VCaP (cell line): ENCODE measurements at regions not wholly inside any gene's neighbourhood (a gene's known extent, or its start where the extent isn't known, plus 50 kb on each side); places are given as distances from the start of the nearest gene placed in this dataset.

Experiments
- H3K27ac ChIP-seq: fragments of 450-650 bp; 2 replicates; pipeline ENCODE4 v1.5.1; 2017
- TF ChIP-seq, protein P1 (sequence below): fragments of 450-650 bp; conservative IDR thresholded peaks from 2 replicates; pipeline ENCODE4 v1.5.1; 2017; ENCODE audit warnings: mild to moderate bottlenecking, moderate library complexity

DNA sequence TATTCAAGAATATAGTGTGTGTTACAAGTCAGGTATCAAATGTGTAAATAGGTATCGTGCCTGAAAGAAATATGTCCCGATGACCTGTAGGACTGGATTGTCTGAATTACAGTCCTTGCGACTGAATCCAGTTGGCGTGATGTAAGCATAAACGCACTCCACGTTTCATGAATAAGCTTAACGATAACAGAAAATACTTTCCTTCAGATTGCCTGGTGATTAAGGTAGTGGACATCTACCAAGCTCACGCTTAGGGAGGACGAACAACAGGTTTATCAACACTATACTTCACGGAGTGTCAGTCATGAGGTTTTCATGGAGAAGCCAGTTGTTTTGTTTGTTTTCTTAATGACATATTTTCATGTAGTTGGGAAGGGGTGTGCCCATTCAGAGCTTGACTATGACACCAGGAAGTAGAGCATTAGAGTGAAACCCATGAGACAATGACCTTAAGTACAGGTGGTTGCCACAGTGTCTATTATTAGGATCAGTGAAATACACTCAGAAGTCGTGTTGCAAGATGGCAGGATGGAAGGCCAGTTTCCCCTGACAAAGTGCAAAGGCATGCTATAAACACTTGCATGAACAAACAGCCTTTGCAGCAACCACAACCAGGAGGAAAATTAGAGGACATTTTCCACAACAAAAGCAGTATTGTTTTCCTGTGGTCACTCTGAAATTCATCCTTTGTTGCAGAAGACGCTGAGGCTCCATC is 305.8 kb upstream of the PRDM1 start:
- H3K27ac ChIP-seq: no peak overlapping the region

DNA sequence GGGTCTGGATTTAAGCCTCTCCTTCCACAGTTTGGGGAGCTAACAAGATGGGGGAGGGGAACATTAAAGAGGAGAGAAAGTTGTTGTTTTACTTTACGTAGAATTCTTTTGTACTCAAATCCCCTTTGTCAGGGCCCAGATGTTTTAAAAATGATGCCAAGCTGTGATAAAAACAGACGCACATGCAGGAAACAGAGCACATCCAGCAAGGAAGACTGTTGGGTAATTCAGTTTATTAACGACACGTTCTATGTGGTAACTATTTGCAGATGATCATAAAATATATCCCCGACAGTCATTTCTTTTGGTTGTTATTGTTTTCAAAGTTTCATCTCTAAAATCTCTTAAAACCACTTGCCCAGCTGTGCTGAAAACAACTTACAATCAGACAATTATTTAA is 307.0 kb upstream of the PRDM1 start:
- TF ChIP-seq, protein P1, sequence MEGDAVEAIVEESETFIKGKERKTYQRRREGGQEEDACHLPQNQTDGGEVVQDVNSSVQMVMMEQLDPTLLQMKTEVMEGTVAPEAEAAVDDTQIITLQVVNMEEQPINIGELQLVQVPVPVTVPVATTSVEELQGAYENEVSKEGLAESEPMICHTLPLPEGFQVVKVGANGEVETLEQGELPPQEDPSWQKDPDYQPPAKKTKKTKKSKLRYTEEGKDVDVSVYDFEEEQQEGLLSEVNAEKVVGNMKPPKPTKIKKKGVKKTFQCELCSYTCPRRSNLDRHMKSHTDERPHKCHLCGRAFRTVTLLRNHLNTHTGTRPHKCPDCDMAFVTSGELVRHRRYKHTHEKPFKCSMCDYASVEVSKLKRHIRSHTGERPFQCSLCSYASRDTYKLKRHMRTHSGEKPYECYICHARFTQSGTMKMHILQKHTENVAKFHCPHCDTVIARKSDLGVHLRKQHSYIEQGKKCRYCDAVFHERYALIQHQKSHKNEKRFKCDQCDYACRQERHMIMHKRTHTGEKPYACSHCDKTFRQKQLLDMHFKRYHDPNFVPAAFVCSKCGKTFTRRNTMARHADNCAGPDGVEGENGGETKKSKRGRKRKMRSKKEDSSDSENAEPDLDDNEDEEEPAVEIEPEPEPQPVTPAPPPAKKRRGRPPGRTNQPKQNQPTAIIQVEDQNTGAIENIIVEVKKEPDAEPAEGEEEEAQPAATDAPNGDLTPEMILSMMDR: no peak
- H3K27ac ChIP-seq: no peak overlapping the region

More for the DNA sequence above, 305.8 kb upstream of the PRDM1 start:
- TF ChIP-seq, protein P1: no peak

DNA sequence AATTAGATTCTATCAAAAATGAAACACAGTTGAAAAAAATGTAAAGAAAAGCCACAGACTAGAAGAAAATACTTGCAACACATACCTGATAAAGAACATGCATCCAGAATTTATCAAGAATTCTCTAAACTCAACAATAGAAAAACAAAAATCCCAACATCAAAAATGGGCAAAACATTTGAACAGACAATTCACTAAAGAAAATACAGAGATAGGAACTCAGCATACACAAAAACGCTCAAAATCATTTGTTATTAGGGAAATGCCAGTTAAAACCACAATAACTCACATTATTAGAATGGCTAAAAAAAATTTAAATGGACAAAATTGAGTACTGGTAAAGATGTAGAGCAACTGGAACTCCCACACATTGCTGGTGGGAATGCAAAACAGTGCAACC is 311.0 kb upstream of the PRDM1 start:
- H3K27ac ChIP-seq: no peak overlapping the region
- TF ChIP-seq, protein P1: no peak

DNA sequence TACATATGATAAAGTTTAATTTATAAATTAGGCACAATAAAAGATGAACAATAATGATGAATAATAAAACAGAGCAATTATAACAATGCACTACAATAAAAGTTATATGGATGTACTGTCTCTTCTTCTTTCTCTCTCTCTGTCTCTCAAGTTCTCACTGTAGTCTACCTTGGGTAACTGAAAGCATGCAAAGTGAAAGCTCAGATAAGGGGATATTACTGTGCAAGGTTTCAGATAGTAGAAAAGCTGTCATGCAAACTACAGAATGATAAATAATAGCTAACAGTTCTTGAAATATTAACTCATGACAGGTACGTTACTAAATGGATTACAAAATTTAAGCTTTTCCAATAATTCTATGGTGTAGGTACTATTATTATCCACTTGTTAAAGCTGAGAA is 311.9 kb upstream of the PRDM1 start:
- H3K27ac ChIP-seq: no peak overlapping the region
- TF ChIP-seq, protein P1: no peak

DNA sequence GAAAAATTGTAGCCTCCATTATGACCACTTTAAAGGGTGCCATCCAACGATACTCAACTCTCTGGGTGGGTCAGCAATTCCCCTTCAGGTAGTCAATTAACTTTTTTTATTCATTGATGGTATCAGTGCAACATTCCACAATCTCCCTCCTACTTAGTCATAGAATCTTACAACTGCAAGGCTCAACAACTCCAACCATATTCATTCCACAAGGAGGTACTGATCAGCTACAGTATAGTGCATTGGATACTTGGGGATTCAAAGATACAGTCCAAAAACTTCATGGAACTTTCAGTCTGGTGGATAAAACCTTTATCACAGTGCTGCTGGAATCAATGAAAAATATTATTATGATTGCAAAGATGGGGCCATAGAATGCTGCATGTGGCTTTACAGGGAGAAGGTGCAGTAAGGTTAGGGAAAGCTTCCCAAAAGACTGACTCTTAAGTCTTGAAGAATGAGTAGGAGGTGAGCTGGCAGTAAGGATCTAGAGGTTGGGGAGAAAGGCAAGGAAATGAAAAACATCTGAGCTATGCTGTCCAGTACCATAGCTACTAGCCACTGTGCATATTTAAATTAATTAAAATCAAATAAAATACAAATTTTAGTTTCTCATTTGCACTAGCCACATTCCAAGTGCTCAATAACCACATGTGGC is 314.7 kb upstream of the PRDM1 start:
- TF ChIP-seq, protein P1: no peak
- no peak overlapping the region for H3K27ac ChIP-seq

DNA sequence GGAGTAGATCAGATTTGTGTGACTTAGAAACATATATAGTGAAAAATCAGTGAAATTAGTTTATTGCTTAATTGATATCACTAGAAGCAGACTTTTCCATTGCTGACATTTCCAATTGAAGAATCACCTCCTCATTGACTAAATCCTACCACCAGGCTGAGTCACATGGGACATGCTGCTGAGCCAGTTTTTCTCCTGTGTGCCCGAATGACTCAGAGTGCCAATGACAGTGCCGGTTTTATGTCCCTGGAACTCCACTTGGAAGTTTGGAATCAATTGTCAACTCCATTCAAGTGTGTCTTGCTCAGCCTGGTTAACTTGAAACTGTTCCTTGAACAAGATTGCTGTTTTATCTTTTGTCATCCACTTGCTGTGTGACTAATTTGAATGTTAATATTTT is 316.1 kb upstream of the PRDM1 start:
- H3K27ac ChIP-seq: no peak overlapping the region
- TF ChIP-seq, protein P1: no peak

DNA sequence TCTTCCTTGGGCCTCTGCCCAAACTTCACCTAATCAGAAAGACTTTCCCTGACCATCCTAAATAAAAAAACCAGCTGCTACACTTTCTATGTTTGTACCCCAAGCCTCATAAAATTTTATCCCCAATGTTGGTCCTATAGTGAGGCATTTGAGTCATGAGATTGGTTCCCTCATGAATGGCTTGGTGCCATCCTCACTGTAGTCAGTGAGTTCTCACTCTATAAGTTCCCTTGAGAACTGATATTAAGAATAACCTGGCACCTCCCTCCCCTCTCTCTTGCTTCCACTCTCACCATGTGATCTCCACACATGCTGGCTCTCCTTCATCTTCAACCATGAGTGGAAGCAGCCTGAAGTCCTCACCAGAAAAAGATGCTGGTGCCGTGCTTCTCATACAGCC is 316.9 kb upstream of the PRDM1 start:
- H3K27ac ChIP-seq: no peak overlapping the region
- TF ChIP-seq, protein P1: no peak
